Thyroid gland (tissue), 4 donors: ENCODE measurements at regions not wholly inside any gene's neighbourhood (a gene's known extent, or its start where the extent isn't known, plus 50 kb on each side); places are given as distances from the start of the nearest gene placed in this dataset.

Experiments used
- POLR2A ChIP-seq, 2 donors: fragments of 450-650 bp; IDR thresholded peaks; one replicate each; pipeline ENCODE4 v1.6.1; 2017; ENCODE audit warnings: antibody characterized with exemption in 2 of 2, mild to moderate bottlenecking in 2 of 2, moderate library complexity in 1 of 2
- TF ChIP-seq, protein P1 (sequence below), 6 experiments: fragments of 200-600 bp in 3 of 6; fragments of 450-650 bp in 3 of 6; sonication (generic) in 3 of 6; IDR thresholded peaks; one replicate each; pipeline ENCODE4 v1.5.1; 2016 to 2019; ENCODE audit warnings: antibody characterized with exemption in 6 of 6, mild to moderate bottlenecking in 2 of 6, inconsistent platforms in 1 of 6, moderate library complexity in 1 of 6

DNA sequence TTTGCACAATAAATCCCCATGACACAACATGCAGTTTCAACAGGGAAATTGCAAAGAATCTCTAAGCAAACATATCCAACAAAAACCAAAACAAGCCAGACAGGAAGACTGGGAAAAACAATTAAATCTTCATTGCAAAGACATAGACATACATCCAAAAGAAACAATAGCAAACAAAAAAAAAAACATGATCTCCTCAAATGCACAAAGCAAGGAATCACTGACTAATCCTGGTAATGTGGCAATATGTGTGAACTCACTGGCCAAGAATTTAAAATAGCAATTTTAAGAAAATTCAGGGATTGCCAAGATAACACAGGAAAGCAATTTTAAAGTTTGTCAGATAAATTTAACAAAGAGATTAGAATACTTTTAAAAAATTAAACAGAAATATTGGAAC is 520.1 kb upstream of the SMC2 start:
- TF ChIP-seq, protein P1, sequence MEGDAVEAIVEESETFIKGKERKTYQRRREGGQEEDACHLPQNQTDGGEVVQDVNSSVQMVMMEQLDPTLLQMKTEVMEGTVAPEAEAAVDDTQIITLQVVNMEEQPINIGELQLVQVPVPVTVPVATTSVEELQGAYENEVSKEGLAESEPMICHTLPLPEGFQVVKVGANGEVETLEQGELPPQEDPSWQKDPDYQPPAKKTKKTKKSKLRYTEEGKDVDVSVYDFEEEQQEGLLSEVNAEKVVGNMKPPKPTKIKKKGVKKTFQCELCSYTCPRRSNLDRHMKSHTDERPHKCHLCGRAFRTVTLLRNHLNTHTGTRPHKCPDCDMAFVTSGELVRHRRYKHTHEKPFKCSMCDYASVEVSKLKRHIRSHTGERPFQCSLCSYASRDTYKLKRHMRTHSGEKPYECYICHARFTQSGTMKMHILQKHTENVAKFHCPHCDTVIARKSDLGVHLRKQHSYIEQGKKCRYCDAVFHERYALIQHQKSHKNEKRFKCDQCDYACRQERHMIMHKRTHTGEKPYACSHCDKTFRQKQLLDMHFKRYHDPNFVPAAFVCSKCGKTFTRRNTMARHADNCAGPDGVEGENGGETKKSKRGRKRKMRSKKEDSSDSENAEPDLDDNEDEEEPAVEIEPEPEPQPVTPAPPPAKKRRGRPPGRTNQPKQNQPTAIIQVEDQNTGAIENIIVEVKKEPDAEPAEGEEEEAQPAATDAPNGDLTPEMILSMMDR (IDR thresholded peaks at IDR 0.05) = no peak
- TF ChIP-seq POLR2A (IDR thresholded peaks at IDR 0.05) = no peak
